ENCODE measurements at regions not wholly inside any gene's neighbourhood (a gene's known extent, or its start where the extent isn't known, plus 50 kb on each side); places are given as distances from the start of the nearest gene placed in this dataset.
"Not testable (repeated sequence)": the region's sequence is repeated elsewhere in the genome, so short reads cannot be mapped to it uniquely, and the experiment has no call there.

DNA sequence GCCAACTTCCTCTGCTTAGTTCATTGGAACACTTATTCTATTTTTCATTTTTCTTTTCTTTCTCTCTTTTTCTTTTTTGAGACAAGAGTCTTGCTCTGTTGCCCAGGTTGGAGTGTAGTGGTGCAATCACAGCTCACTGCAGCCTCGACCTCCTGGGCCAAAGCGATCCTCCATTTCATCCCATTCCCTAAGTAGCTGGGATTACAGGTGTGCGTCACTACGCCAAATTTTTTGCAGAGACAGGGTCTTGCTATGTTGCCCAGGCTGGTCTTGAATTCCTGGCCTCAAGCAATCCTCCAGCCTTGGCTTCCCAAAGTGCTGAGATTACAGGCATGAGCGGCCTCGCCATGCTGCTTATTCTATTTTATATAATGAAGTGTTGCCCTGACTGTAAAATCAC, 336.4 kb upstream of the TNRC6C start:
- TF ChIP-seq POLR2A, POLR2AphosphoS5, POU2F2 (IDR thresholded peaks at IDR 0.05; ENCODE audit: low read depth, low read length): not testable (repeated sequence)
